Stimulated activated CD4-positive, alpha-beta T cell treated with anti-CD3 and anti-CD28 coated beads, Interleukin-1b, Interleukin-23, amount 100 ng/mL, for 4 hours (primary cell): ENCODE measurements at regions not wholly inside any gene's neighbourhood (a gene's known extent, or its start where the extent isn't known, plus 50 kb on each side); places are given as distances from the start of the nearest gene placed in this dataset.
"Not testable (repeated sequence)": the region's sequence is repeated elsewhere in the genome, so short reads cannot be mapped to it uniquely, and the experiment has no call there.

Source experiments
- DNase-seq, 2 donors: peaks; one replicate each; pipeline ENCODE4 v3.0.0-alpha.2; 2020; ENCODE audit warnings: low read depth in 2 of 2

DNA sequence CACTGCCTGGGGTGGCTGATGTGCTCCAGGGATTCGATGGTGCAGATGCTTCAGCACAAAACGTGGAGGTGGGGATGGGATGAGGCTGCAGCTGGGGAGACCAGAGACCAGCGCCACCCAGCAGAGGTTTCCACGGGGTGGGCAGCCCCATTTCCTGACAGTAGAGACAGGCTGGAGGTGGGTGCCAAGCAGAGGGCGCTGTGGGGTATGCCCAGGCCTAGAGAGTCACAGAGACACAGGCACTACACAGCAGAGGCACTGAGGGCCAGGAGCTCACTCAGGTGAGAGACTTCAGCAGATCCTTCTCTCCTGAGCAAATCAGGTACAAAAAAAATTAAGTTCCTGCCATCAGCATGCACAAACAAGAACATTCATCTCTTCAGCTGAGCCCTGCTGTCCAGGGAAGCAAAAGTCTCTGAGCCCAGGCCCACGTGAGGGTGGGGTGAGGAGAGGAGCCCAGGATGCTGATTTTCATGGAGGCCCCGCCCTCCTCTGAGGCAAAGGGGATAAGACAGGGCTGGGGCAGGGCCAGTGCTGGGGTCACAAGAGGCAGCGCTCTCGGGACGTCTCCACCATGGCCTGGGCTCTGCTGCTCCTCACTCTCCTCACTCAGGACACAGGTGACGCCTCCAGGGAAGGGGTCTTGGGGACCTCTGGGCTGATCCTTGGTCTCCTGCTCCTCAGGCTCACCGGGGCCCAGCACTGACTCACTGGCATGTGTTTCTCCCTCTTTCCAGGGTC, 53.1 kb downstream of the GGTLC2 start:
- DNase-seq: no peak

DNA sequence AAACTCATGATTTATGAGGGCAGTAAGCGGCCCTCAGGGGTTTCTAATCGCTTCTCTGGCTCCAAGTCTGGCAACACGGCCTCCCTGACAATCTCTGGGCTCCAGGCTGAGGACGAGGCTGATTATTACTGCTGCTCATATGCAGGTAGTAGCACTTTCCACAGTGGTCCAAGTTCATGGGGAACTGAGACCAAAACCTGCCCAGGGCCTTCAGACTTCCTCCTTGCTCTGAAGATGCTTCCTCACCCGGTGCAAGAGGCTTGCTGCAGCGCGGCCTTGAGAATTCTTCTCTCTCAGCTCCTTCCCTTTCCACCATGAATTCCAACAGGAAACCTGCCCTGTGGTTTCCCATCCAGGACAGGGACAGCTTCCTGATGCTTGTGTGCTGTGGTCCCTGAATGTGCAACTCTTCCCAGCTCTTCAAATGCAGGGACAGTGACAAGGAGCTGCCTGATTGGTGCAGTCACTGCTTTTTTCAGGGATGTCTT, 53.9 kb downstream of the GGTLC2 start:
- DNase-seq: no peak

DNA sequence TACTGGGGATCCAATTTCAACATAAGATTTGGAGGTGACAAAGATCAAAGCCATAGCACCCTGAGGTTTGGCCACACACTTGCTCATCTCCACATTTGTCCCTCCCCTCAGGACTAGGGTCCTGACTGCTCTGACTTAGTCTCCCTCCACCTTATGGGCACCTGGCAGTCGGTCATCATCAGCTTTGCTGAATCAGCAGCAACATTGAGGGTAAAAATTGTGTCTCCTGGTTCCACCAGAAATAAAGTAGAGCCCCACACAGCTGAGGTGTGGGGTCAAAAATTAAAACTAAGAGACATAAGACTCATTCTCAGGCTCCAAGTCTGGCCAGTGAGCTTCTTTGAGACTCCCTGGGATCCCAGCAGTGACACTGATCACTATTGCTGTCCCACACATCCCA, 56.2 kb downstream of the GGTLC2 start:
- DNase-seq: no peak

DNA sequence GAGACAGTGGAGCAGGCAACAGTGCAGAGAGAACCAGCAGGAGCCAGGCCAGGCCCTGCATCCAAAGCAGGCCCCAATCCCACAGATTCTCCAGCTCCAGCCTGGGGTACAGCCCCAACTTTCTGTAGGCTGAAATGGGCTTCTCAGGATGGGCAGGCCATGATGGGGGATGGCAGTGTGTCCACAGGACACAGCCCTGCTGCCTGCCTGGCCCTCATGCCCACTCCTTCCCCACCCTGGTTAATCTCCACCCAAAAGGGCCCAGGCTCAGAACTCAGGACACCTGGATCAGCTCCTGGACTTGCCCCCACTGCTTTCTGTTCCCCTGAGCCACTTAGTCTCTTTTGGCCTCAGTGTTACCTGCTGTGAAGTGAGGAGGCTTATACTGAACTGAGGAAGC, 57.1 kb downstream of the GGTLC2 start:
- not testable (repeated sequence) for DNase-seq

DNA sequence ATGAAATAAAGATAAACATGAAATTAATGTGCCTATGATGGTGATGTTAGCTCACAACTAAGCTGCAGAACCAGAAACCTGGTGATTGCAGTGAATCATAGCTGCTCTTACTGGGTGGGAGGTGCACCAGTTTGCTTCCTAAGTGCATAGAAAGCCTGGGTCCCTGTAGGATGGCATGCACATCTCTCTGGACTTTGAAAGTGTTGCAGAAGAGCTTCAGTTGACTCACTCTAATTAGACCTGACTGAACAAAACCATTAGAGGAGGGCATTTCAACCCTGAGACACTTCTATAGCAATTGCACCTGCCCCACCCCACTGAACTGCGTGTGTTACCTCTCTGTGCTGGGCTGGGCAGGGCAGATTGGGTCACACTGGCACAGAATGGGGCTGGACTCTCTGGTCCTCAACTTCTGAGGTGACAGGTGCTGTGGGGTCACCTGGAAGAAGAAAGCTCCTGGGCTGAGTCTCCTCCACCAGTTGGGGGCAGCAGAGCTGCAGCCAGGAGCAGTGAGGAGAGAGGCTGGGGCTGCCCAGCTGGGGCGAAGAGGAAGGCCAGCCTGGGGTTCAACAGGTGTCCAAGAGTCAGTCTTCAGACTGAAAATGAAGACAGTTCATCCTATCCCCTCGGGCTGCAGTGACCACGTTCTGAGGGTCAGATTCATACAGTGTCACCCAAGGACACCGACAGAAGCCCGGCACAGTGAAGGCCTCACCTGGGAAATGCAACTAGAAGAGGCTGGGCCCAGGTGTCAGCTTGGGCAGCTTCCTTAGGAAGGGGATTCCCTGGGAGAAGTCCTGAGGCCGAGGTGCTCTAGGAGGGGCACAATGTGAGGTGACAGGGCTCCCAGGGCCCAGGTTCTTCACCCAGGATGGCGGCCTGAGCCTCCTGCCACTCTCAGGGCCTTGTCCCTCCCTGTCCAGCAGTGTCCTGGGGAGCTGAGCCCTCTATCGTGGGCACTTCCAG, 58.1 kb downstream of the GGTLC2 start:
- DNase-seq: no peak

DNA sequence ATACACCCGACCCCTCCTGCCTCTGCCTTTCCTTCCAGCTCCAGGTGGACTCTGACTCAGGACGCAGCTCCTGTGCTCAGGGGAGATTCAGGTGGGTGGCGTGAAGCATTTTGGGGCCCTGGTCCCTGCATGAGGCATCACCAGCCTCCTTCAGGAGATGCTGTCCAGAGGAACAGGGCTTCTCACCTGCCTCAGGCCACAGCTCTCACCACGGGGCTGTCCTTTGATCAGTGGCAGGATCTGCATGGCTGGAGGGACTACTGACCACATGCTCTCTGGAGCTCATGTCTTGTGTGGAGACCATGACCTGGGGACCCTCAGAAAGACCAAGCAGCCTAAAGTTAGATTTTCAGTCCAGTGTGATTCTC, 58.8 kb downstream of the GGTLC2 start:
- no peak for DNase-seq

DNA sequence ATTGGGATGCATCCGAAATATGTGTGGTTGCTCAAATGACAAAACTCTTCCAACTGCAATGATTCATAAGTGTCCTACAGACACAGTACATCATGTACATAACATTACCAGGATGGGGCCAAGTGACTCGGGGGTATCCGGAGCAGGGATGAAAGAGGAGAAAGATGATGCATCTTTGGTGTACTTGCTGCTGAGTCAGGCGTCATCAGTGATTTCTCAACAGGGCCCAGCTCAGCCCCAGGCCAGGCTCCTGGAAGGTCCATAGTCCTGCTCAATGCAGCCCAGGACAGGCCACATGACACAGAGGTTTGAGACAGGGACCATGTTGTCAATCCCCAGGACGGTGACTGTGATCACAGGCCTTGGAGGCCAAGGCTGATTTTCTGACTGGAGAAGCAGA, 59.3 kb downstream of the GGTLC2 start:
- no peak for DNase-seq

DNA sequence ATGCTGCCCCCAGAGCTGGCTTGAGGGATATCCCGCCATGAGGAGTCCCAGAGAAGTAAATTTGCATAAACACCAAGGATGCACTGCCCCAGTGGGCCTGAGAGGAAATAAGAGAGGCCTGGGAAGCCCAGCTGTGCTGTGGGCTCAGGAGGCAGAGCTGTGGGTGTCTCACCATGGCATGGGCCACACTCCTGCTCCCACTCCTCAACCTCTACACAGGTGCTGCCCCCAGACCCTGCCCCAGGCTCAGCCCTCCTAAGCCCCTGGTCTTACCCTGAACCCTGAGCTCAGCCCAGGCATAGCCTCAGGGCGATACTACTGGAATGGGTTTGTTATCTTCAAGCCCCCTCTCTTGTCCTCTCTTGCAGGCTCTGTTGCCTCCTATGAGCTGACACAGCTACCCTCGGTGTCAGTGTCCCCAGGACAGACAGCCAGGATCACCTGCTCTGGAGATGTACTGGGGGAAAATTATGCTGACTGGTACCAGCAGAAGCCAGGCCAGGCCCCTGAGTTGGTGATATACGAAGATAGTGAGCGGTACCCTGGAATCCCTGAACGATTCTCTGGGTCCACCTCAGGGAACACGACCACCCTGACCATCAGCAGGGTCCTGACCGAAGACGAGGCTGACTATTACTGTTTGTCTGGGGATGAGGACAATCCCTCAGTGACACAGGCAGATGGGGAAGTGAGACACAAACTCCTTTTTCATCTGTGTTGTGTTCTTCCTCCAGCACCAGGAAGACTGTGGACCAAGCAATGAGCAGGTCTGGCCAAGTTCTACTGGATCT, 59.9 kb downstream of the GGTLC2 start:
- DNase-seq: no peak

DNA sequence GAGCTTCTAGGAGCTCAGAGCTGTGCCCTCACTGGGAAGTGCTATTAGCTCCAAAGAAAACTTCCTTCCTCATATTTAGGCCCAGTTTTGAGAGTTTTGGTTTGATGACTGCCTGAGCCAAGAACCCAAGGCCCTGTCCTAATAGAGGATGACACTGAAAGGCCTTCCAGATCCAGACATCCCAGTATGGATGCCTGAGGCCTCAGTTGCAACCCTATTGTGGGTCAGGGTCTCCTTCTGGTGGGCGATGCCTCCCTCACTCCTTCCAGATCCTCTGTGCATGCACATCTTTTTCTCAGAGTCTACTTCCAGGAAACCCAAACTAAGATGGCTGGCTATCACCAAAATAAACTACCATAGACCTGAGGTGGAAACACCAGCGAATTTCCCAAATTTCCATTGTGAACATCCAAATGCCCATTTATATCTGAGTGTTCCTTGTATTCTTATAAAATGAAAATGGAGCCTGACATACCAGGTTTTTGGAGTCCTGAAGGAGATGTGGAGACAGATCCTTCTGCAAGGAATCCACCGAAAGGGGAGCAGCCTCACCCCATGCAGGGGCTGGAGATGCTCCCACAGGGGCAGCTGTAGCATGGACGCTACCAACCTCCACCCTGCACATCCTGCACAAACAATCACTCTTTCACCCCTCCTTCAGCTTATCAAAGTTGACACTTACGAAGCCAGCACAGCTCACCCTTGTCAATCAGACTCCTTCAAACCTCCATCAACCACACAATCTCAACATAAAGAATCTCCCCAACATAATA, 61.1 kb downstream of the GGTLC2 start:
- no peak for DNase-seq

DNA sequence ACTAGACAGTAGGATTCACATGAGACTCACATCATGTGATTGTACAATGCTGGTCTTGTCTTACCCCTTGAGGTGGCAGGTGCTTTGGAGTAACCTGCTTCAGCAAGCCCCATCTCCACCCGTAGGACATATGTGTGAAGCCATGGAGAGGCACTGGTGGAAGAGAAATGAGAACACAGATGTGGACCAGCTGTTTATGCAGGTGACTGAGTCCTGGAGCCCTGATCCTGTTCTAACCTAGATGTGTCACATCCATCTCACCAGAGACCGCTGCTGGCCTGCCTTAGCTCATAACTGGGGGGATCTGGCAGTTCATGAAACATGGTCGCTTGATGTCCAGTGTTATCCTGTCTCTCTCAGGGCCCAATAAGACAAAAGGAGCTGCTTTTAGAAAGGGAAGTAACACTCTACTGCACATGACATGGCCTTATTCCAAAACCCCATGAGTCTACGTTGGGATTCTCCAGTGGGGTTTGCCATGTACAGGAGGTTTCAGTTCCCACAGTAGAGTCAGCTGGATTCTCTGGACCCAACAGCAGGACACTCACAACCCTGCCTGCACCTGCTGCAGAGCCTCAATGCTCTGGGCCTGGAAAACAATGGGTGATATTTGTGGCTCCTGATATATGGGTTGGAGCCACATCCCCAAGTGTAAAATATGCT, 62.0 kb downstream of the GGTLC2 start:
- no peak for DNase-seq

DNA sequence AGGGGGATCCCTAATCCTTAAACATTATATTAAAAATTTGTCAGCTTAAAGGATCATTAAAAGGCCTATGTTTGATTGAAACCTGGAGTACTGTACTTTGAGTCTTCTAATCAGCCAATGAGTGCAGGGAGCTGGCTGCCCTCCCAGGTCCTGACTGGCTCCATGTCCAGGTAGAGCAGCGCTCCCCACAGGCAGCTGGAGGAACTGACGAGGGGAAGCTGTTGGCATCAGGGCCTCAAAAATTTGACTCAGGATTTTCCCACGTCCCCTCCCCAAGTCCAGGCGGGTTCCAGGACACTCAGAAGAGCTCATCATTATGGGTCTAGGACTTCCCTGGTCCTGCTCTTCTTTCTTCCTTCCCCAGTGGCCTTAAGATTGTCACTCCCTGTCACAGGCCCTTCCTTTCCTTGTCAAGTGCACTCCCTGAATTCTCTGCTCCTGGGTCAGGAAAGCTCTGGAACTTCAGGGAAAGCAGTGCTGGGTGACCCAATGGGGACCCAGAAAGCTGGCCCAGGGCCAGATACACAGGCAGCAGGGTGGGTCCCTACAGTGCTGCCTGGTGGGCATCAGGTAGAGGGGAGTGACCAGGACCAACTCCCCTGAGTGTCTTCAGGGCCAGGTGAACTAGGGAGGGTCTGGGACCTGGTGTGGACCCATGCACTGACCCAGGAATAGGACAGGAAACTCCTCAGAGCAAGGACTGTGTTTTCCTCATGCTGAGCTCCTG, 65.5 kb downstream of the GGTLC2 start:
- DNase-seq: no peak

DNA sequence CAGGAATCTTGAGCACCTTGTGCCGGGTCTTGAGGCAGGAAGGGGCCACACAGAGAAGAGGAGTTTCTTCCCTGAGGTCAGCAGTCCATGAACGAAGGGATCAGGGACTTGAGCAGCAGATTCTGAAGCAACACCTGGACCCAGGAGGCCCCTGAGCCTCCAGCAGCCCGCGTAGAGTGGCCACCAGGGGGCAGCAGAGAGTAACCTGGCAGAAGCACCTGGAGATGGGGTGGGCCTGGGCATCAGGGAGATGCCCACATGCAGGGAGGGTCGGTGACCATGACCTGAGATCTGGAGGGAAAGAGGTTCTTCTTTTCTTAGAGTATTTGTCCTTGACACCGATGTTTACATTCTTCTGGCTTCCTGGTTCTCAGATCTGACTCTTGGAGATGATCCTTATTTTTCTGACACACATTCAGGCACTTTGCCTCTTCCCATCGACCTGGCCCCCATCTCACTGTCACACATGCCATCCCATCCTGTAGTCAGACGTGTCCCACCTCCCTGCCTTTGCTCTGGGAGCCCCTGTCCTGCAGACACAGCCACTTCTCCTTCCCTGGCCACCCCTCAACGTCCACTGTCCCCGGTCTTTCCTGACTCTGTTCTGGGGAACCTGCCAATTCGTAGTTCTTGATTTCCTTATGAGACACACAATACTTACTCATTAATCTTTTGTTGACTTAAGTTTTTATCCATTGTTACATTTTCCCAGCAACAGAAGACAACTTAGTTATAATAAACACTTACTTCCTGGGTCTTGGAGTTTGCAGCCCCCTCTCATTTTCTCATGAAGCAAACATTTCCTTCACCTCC, 66.5 kb downstream of the GGTLC2 start:
- peak; percentile 76 to 81 for DNase-seq

DNA sequence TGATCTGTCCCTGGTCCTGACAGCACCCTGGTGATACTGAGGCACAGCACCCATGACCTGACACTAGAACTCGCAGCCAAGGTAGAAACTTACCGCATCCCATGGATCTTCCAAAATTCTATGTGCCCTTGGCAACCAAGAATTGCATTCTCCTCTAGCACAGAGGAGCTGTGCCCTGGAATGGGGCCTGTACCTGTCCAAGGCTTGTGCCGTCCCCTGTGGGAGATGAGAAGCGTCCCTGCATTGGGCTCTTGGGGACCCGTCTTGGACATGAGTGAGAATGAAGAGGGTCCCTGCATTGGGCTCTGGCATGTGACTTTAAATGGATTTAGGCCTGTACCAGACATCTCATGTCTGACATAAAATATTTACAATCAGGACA, 67.1 kb downstream of the GGTLC2 start:
- no peak for DNase-seq

DNA sequence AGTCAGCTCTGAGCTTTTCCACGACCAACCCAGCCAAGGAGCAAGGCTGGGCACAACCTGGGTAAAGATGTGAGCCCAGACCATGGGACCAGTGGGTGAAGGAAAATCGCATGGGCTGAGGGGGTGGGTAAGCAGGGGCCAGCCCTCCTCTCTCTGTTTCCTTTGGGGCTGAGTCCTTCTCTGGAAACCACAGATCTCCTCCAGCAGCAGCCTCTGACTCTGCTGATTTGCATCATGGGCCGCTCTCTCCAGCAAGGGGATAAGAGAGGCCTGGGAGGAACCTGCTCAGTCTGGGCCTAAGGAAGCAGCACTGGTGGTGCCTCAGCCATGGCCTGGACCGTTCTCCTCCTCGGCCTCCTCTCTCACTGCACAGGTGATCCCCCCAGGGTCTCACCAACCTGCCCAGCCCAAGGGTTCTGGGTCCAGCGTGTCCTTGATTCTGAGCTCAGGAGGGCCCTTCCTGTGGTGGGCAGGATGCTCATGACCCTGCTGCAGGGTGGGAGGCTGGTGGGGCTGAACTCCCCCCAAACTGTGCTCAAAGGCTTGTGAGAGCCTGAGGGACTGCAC, 67.8 kb downstream of the GGTLC2 start:
- no peak for DNase-seq

DNA sequence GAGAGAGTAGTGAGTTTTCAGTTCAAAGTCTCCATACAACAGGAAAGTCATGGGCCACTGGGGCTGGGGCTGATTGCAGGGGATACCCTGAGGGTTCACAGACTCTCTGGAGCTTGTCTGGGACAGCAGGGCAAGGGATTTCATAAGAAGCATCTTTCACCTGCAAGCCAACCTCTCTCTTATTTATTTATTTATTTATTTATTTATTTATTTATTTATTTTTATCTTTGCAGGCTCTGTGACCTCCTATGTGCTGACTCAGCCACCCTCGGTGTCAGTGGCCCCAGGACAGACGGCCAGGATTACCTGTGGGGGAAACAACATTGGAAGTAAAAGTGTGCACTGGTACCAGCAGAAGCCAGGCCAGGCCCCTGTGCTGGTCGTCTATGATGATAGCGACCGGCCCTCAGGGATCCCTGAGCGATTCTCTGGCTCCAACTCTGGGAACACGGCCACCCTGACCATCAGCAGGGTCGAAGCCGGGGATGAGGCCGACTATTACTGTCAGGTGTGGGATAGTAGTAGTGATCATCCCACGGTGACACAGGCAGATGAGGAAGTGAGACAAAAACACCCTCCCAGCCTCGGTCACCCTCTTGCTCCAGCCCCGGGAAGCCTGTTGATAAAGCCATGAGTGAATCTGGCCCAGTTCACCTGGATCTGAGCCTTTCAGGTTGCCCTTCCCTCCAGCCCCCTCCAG, 68.4 kb downstream of the GGTLC2 start:
- DNase-seq: no peak

DNA sequence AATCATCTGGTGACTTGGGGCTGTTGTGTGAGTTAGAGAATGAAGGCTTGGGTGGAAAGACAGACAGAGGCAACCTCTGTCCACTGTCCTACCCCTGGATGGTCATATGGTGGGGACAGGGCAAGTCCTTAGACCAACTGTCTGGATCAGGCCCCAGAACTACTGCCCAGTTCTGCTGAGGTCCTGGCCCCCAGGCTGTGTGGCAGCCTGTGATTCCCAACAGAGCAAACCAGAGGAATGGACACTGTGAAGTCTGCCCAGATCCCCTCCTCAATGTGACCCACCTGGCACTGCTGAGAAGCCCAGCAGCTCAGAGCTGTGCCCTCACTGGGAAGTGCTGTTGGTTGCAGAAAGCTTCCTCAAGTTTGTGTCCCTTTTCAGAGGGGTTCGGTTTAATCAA, 69.0 kb downstream of the GGTLC2 start:
- DNase-seq: no peak

DNA sequence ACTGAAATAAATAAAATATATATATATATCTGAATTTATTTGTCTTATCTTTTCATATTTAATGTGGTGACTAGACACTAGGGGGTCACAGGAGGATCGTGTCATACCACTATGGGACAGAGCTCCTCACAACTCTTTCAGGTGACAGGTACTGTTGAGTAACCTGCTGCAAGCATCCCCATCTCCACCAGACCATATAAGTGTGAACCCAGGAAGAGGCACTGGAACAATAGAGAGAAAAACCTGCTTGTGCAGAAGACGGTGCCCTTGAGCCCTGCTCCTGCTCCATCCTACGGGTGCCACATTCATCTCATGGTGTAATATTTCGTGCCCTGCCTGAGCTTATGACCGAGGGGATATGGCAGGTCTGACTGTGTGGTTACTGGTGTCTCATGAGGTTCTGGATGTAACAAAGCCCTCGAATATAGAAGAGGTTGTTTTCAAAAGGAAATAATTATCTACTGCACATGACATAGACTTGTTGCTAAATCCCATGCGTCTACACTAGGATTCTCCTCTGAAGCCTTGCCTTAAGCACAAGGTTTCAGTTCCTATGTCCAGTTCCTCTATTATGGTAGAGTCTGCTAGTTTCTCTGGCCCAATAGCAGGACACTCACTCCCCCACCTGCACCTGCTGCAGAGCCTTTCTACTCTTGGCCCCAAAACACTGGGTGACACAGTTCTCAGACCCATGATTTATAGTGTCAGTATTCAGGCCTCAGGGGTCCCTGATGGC, 70.4 kb downstream of the GGTLC2 start:
- no peak for DNase-seq
